ENCODE measurements at regions not wholly inside any gene's neighbourhood (a gene's known extent, or its start where the extent isn't known, plus 50 kb on each side); places are given as distances from the start of the nearest gene placed in this dataset.
"Not testable (repeated sequence)": the region's sequence is repeated elsewhere in the genome, so short reads cannot be mapped to it uniquely, and the experiment has no call there.

DNA sequence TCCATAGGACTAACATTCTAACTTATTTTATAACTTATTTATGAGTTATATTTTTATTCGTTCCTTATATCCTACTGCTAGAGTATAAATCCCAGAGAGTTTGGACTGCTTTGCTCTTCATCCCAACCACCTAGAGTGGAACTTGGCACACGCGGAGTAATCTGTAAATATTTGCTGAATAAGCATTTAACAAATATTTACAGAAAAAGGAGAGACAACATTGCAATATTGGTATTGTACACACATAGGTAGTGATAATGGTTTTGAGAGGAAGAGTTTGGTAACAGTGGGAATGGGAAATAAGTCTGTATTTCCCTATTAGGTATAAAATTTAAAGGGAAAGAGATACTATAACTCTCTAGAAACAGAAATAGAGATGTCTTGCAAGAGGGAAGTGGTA is 634.8 kb upstream of the CITED2 start:
- no peak for DNase-seq
- intact Hi-C loops (cut with DNase I) = no loop called here

DNA sequence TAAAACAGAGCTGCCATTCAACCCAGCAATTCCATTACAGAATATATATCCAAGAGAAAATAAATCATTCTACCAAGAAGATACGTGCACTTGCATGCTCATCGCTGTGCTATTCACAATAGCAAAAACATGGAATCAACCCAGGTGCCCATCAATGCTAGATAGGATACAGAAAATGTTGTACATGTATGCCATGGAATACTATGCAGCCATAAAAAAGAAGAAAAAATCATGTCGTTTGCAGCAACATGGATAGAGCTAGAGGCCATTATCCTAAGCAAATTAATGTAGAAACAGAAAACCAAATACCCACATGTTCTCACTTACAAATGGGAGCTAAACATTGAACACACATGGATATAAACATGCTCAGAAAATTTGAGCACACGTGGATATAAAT is 633.1 kb upstream of the CITED2 start:
- intact Hi-C loops (cut with DNase I) = no loop called here

DNA sequence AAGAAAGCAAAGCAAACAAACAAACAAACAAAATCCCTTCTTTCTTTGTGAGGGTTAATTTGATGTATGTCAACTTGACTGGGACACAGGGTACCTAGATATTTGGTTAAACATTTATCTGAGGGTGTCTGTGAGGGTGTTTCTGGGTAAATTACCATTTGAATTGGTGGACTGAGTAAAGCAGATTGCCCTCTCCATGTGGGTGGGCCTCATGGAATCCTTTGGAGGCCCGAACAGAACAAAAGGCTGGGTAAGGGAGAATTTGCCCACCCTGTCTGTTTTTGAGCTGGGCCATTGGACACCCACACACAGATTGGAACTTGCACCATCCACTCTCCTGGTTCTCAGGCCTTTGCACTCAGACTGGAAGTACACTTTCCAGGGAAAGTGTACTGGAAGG is 628.8 kb upstream of the CITED2 start:
- no peak for DNase-seq
- intact Hi-C loops (cut with DNase I) = no loop called here

More for the DNA sequence above, 633.1 kb upstream of the CITED2 start:
- no peak for DNase-seq

DNA sequence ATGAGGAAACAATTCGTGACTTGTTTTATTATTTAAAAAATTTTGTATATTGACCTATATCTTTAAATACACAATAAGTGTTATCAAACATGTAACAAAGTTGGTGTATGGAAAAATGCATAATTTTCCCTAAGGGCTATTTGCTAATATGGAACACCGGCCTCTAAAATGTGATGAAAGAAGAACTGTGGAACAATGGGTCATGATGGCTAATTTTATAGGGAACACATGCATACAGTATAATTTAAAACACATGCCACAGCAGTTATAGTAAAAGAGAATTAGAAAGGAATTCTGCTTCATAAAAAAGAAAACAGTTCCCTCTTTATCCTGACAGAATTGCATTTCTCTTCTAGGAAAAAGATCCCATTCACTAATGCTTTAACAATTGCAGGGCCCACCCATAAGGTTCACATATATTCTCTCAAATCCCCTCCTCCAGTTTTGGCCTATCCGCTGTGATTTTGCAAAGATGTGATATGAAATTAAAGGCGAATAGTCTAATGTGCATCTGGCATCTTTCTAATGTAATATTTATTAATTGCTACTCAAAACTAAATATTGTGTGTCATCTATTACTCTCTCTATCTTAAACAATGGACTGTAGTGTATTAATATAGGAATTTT is 628.1 kb upstream of the CITED2 start:
- intact Hi-C loops (cut with DNase I) = no loop called here
- DNase-seq = no peak

DNA sequence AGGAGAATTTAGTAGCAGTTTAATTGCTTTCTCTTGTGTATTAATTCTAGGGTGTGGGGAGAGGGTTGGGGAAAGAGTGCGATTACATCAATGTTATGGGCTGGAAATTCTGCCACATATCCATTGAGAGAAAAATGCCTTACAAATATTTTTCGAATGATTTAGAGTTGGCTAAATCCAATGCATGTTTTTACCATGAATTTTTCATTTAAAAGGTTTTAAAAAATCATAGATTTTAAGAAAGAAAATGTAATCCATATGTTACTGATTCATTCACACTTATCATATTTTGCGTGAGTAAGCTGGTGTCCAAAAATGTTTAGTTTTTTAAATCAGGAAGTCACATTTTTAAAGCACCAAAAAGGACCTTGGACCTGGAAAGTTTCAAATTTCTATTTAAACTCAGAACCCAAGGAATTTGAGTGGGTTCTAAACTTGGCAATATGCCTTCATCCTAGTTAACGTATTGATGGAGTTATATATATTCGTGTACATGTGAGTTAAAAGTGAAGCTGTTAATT is 627.4 kb upstream of the CITED2 start:
- DNase-seq = no peak
- intact Hi-C loops (cut with DNase I) = no loop called here

DNA sequence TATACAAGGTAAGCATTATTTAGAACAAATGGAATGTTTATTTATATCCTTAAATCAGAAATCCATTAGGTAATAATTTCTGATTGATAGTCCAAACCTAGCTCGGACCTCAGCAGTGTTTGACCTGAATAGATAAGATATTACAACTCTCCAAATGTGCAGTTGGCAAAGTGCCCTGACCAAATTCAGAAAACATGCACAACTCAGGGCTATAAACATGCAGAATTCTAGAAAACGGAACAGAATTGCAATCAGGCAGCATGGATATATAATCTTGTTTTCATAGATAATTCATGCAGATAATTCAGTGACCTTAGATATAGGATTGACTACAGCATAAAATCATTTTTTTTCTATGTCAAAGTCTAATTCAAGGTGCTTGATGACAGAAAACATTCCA is 626.6 kb upstream of the CITED2 start:
- DNase-seq = no peak
- intact Hi-C loops (cut with DNase I) = no loop called here

DNA sequence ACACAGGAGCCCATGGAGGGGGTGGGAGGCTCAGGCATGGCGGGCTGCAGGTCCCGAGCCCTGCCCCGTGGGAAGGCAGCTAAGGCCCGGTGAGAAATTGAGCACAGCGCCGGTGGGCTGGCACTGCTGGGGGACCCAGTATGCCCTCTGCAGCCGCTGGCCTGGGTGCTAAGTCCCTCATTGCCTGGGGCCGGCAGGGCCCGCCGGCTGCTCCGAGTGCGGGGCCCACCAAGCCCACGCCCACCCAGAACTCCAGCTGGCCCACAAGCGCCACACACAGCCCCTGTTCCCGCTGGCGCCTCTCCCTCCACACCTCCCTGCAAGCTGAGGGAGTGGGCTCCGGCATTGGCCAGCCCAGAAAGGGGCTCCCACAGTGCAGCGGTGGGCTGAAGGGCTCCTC is 625.2 kb upstream of the CITED2 start:
- intact Hi-C loops (cut with DNase I); DNase-seq: not testable (repeated sequence)

DNA sequence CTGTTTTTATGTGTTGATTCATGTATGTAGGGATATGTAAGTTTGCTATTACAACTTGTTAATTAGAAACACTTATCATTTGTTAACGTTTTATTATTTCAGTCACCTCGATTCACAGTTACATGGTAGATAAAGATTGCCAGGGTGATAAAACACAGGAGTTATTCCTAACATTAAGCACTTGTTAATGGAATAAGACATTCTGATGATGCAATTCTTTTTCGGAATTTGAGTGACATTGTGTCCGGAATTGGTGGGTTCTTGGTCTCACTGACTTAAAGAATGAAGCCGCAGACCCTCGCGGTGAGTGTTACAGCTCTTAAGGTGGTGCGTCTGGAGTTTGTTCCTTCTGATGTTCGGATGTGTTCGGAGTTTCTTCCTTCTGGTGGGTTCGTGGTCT is 624.0 kb upstream of the CITED2 start:
- intact Hi-C loops (cut with DNase I); DNase-seq: not testable (repeated sequence)

DNA sequence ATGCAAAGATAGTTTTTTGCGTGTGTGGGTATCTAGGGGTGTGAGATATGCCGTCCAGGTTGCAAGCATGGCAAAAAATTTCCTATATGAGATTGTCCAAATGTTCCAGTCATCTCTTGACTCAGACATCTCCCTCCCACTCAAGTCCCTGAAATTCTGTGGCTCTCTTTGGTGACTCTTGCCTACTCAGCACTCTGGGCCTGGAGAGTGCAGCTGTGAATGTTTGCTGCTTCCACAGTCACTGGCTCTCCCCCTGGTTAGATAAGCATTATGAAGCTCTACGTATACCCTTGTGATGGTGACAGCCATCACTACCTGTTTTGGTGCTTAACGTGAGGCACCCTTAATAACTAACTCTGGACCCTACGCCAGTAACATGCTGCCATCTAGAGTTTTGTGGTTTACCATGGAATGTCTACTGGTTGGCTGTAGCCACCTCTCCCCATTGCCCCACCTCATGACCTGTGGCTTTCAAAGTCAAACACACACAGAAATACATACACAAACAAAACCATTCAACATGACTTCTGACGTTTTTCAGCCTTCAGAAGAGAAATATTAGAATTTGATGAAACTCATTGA is 621.9 kb upstream of the CITED2 start:
- DNase-seq = no peak
- intact Hi-C loops (cut with DNase I) = no loop called here

DNA sequence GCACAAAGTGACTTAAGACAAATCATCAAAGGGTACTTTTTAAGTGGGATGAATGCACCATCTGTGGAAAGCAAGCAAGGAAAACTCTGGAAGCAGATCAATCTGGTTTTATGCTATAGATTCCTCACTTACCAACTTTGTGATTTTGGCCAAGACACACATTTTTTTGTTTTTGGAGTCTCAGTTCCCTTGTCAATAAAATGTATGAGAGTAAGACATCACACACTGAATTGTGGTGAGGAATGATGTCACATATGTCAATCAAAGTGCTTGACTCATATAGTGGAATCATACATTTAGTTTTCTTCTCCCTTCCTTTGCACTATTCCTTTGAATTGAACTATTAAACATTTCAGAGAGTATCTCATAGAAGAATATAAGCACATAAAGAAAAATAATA is 620.5 kb upstream of the CITED2 start:
- no peak for DNase-seq
- intact Hi-C loops (cut with DNase I) = no loop called here

DNA sequence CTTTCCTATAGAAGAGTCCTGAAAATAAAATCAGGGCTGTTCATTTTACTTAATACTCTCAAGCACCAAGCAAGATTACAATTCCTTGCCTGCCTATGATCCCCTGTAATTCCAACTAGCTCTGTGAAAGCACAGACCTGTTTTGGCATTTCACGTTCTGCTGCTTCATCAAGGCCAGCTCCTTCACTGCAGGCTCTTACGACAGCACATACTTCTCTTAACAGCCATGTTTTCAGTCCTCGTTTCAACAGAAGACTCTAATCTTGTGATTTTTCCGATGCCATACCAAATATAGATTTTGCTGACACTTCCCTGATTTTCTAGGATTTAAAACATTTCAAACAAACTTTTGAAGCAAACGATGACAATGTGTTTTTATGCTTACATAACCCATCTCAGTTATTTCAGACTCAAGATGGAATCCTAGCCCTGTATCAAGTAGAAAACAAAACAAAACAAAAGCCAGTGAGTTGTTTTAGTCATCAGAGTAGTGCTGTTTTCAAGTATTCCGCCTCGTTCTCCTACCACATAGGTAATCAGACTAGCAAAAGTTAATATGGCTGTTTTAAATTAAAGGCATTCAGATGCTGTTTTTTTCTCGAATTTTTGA is 616.5 kb upstream of the CITED2 start:
- intact Hi-C loops (cut with DNase I) = no loop called here
- DNase-seq = peak in 1 of 42 donors; percentile 5

DNA sequence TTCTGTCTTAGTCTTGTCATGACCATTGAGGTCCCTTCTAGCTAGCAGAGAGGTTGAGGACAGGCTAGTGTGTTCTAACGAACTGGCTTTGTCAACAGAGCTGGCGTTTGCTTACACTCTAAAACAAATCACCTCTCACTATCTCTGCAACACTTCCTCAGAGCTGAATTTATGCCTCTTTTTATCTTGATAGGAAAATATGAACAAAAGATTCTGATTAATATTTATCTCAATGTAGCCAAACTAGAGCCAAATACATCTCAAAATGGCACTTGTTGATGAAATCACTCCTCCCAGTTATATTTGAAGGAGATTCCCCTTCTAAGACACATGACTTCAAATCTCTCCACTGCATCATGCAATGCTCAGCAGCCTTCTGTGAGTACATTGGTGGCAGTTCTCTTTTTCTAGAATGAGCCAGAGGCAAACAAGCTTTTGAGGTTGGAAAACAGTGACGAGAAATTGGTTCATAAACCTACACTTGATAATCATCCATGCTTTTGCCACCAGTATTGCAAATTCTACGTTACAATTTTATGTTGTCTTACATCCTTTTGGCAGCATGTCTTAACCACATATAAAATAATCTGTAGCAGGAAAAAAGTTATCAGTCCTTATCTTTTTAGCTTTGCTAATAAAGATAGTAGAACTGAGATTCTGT is 615.7 kb upstream of the CITED2 start:
- intact Hi-C loops (cut with DNase I) = no loop called here
- DNase-seq = peak in 2 of 42 donors; percentile 6 to 25

DNA sequence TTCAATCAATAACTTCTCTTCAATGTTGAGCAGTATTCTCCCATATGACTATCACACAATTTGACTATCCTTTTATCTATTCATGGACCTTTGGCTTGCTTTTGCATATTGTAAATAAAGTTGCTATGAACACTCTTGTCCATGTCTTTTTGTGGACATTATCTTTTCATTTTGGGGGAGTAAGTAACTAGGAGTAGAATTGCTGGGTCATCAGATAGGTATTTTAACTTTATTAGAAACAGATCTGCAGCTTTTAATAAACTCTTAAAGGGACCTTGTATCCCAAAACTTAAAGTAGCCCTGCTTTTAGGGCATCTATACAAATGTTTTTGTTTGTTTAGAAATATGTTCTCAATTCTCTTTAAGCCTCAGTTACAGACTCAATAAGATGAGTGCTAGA is 614.2 kb upstream of the CITED2 start:
- no peak for DNase-seq
- intact Hi-C loops (cut with DNase I) = no loop called here

DNA sequence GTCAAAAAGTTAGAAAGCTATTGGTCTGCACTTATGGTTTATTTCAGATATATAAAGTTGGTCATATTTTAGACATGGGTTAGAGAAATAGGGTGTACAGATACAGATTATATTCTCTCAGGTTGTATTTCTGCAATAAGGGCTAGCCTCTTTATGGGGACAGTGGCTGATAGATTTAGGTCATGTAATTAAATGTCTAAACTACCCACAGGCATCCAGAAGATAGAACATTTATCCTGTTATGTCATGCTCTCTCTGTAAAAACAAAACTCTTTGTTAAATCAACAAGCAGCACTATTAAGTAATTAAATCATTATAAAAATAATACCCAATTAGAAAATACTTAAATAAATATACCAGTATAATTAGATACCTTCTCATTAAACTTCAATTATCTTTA is 612.6 kb upstream of the CITED2 start:
- intact Hi-C loops (cut with DNase I) = no loop called here
- DNase-seq = no peak

DNA sequence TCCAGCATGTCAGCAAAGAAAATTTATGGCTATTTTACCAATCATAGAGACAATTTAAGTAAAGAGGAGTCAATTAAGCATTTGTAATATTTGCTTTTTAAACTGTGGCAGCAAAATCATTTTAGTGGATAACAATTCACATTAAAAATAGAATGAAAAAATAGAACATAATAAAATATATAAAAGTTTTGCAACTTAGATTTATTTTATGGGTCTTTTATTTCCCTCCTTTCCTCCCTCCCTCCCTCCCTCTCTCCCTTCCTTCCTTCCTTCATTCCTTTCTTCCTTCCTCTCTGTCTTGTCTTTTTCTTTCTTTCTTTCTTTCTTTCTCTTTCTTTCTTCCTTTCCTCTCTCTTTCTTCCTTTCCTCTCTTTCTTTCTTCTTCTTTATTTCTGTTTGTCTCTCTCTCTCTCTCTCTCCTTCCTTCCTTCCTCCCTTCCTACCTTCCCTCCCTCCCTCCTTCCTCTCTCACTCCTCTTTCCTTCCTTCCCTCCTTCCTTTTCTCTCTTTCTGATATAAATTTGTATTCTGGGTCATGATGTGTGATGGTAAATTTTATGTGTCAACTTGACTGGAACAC is 610.9 kb upstream of the CITED2 start:
- no peak for DNase-seq
- intact Hi-C loops (cut with DNase I) = no loop called here

DNA sequence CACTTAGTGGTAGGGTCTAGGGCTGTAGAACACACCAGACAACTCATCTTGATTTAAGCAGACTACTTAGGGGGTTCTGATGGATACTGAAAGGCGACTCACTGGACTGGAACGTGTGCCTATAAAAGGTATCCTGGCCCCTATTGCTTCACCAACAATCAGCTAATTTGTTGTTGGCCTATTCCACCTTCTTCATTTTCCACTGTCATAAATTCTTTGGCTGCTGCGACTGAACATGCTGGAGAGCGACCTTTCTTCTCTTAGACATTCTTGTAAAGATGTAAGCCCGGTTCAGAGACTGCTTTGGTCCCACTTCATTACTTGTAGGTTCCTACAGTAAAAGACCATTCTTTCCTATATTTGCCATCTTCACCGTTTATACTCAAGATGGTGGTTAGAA is 609.9 kb upstream of the CITED2 start:
- intact Hi-C loops (cut with DNase I) = no loop called here

DNA sequence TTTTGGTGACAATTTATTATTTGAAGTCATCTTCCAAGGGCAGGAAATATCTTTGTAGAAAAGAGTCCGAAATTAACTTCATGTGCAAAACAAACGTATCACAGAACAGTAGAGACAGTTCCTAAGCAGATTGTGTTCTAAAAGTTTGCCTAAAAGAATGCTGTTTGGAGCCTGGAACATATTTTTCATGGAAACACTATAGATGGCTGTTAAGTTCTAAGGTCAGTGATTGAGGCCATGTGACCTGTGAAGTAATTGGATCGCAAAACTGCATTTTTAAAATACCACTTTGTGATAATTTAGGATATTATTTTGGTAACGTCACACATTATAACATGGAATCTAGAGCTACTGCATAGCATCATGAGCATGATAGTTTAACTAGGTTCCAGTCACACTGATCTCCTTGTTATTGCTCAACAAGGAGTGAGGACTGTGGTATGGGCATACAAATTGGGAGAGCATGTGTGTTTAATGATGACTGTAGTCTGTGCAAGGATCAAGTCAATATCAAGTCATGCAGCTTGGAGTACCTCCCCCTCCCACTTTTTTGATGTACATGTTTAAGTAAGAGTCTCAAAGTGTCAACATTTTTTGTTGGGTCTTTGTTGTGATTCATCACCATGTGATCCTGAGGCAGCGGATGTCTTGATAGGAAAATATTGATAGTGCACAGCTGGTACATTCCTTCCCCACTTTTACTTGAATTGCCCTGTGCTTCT is 609.3 kb upstream of the CITED2 start:
- no peak for DNase-seq
- intact Hi-C loops (cut with DNase I) = no loop called here

More for the DNA sequence above, 609.9 kb upstream of the CITED2 start:
- DNase-seq = no peak

DNA sequence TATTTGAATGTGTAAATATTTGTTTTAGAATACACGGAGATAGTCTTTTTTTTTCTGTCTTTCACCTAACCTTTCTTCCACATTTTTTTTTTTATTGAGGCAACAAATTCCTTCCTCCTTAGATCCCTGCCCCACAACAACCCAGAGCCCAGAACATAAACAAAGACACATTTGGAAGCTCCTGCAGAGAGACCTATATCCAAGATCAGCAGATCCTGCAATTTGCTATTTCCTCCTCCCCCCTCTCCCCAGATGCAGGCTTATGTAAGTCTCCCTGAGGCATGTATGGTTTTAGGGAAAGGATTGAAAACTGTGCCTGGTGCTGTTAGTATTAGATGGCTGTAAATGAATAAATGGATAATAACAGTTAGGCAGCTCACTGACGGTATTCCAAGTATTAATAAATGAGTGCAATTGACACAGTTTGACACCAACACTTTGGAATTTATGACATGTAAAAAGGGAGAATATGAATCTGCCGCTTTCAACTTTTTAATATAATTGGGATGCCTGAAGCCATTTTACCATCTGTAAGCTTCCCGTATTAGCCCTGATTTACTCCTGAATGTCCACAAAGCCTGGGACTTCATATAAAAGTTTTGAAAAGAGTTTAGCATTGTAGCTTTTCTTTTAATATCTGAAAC is 608.3 kb upstream of the CITED2 start:
- intact Hi-C loops (cut with DNase I) = no loop called here
- no peak for DNase-seq

DNA sequence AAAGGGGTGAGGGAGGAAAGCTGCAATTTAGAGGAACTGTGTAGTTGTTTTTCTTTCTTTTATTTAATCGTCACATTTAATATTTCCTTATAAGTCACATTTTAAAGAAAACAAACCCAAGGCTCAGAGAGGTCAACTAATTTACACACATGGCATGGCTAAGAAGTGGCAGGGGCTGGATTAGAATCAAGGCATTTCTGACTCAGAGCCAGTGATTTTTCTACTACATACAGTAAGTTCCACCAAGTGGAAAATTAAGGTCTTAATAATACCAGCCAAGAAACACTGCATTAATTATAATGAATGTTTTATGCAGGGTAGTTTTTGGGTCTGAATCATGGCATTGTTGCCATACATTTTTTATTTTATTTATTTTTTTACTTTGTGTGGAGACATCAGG is 607.7 kb upstream of the CITED2 start:
- intact Hi-C loops (cut with DNase I) = no loop called here

More for the DNA sequence above, 607.7 kb upstream of the CITED2 start:
- DNase-seq = no peak

All from head of caudate nucleus (tissue), 42 donors.